ENCODE measurements at regions not wholly inside any gene's neighbourhood (a gene's known extent, or its start where the extent isn't known, plus 50 kb on each side); places are given as distances from the start of the nearest gene placed in this dataset.
A peak's percentile ranks its signal among the peaks of the same experiment; 100 is the strongest.
"Not testable (repeated sequence)": the region's sequence is repeated elsewhere in the genome, so short reads cannot be mapped to it uniquely, and the experiment has no call there.

- DNase-seq (ENCODE audit: low read depth) = no peak
Observed at GRCh38 chr3:170705131-170705530, 119.3 kb upstream of the SLC7A14 start.

GRCh38 chr3:170703121-170703588 is 117.3 kb upstream of the SLC7A14 start:
- no peak for DNase-seq (ENCODE audit: low read depth)

- no peak for DNase-seq (ENCODE audit: low read depth)
Observed at GRCh38 chr3:170701696-170702678, 116.1 kb upstream of the SLC7A14 start.

GRCh38 chr3:170700054-170700404 is 114.2 kb upstream of the SLC7A14 start:
- no peak for DNase-seq (ENCODE audit: low read depth)

- DNase-seq (ENCODE audit: low read depth) = no peak
Observed at GRCh38 chr3:170699158-170700053, 113.5 kb upstream of the SLC7A14 start.

GRCh38 chr3:170697908-170698307 is 112.0 kb upstream of the SLC7A14 start:
- no peak for DNase-seq (ENCODE audit: low read depth)

- DNase-seq (ENCODE audit: low read depth) = no peak
Observed at GRCh38 chr3:170697131-170697530, 111.3 kb upstream of the SLC7A14 start.

GRCh38 chr3:170695486-170696064 is 109.7 kb upstream of the SLC7A14 start:
- no peak for DNase-seq (ENCODE audit: low read depth)

- DNase-seq (ENCODE audit: low read depth) = no peak
Observed at GRCh38 chr3:170692720-170693119, 106.8 kb upstream of the SLC7A14 start.

GRCh38 chr3:170690661-170690981 is 104.7 kb upstream of the SLC7A14 start:
- DNase-seq (ENCODE audit: low read depth) = no peak

- DNase-seq (ENCODE audit: low read depth) = peak; percentile 10
Observed at GRCh38 chr3:170689893-170690660, 104.2 kb upstream of the SLC7A14 start.

- DNase-seq (ENCODE audit: low read depth) = no peak
Observed at GRCh38 chr3:170689296-170689829, 103.5 kb upstream of the SLC7A14 start.

GRCh38 chr3:170688222-170688621 is 102.3 kb upstream of the SLC7A14 start:
- DNase-seq (ENCODE audit: low read depth) = not testable (repeated sequence)

- DNase-seq (ENCODE audit: low read depth) = no peak
Observed at GRCh38 chr3:170680593-170680992, 94.7 kb upstream of the SLC7A14 start.

GRCh38 chr3:170679190-170679589 is 93.3 kb upstream of the SLC7A14 start:
- DNase-seq (ENCODE audit: low read depth) = no peak

GRCh38 chr3:170670504-170670903 is 84.6 kb upstream of the SLC7A14 start:
- DNase-seq (ENCODE audit: low read depth) = no peak

GRCh38 chr3:170662986-170663385 is 77.1 kb upstream of the SLC7A14 start:
- not testable (repeated sequence) for DNase-seq (ENCODE audit: low read depth)

- no peak for DNase-seq (ENCODE audit: low read depth)
Observed at GRCh38 chr3:170660139-170660538, 74.3 kb upstream of the SLC7A14 start.

- DNase-seq (ENCODE audit: low read depth) = no peak
Observed at GRCh38 chr3:170657312-170657711, 71.4 kb upstream of the SLC7A14 start.

- DNase-seq (ENCODE audit: low read depth) = no peak
Observed at GRCh38 chr3:170656284-170656683, 70.4 kb upstream of the SLC7A14 start.

GRCh38 chr3:170653801-170654200 is 67.9 kb upstream of the SLC7A14 start:
- DNase-seq (ENCODE audit: low read depth) = no peak
